Amniotic stem cell (primary cell): ENCODE measurements at regions not wholly inside any gene's neighbourhood (a gene's known extent, or its start where the extent isn't known, plus 50 kb on each side); places are given as distances from the start of the nearest gene placed in this dataset.

Experiments used
- DNase-seq: peaks from one replicate; lab custom pipeline; 2025; lab: John Stamatoyannopoulos, UW

- DNase-seq, result no peak
Observed at GRCh38 chr18:29547626-29548025, 1370.7 kb upstream of the CDH2 start.

GRCh38 chr18:29540548-29540947 is 1363.6 kb upstream of the CDH2 start:
- no peak for DNase-seq

GRCh38 chr18:29531746-29532145 is 1354.8 kb upstream of the CDH2 start:
- DNase-seq, result no peak

DNA sequence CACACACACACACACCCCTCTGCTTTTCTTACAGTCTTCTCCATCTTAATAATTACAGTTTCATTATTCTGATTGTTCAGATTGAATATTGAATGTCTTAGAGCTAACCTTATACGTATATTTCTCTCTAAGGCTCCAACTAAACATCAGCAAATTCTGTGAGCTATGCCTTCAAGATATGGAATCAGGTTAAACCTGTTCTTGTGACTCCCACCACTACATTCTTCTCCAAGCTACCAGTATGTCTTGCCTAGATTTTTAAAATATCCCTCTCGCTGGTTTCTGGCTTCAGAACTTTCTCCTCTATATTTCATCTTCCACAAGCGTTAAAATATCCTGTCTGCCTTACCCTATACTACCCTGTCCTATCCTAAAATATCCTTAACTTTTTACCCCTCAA is 1346.4 kb upstream of the CDH2 start:
- DNase-seq, result no peak

DNA sequence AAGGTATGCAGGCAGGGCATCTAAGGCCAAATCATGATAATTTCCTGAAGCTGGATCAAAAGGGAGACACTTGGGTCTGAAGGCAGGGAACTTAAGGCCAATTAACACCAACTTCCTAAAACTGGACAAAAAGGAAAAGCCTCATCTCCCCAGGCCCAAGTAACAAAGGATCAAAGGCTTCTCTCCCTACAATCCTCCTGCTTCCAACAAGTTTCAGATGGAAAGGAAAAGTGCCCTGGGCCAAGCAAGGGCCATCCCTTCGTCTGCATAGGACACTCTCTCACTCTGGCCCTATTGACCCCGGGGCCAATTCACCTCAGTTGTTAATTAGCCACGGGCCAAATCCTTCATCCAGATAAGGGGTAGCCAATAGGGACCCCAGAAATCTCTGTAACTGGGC is 1335.8 kb upstream of the CDH2 start:
- no peak for DNase-seq

GRCh38 chr18:29512203-29512602 is 1335.3 kb upstream of the CDH2 start:
- no peak for DNase-seq

GRCh38 chr18:29501952-29502351 is 1325.0 kb upstream of the CDH2 start:
- no peak for DNase-seq

DNA sequence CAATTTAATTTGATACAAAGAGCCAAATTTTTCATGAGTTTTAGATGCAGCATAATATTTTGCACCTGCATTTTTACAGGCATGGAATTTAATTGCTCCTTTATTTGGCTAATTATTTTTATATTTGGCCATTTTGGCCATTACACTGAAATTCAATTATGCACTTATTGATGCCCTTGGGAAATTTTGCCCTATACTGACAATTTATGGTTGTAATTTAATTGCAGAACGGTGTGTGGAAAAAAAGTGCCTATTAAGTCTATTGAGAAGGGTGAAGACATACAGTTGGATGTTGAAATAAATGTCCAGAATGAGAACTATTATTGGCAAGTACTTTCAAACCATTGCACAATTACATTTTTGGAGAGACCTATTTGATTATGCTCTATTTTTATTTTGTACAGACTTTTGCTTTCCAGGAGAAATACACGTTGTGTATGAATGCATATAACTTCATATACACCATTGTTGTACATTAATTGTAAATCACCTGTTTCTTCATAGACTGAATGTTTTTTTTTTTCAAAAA is 1319.3 kb upstream of the CDH2 start:
- DNase-seq, result no peak

DNA sequence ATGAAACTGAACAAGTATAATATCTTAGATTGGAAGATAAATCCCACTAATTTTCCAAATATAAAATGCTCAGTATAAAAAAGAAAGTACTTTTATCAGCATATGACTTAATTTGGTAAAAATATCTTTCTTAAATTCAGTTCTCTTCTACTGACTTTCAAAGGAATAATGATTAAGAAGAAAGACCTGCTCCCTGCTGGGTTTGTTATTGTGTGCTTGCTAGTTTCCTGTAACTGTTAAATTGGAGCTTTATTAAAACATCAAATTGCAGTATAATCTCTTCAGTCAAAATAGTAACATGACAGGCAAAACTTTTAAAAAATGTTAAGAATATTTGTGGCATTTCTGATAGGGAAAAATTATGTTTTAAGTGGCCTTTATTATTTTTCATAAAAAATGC is 1317.4 kb upstream of the CDH2 start:
- no peak for DNase-seq

DNA sequence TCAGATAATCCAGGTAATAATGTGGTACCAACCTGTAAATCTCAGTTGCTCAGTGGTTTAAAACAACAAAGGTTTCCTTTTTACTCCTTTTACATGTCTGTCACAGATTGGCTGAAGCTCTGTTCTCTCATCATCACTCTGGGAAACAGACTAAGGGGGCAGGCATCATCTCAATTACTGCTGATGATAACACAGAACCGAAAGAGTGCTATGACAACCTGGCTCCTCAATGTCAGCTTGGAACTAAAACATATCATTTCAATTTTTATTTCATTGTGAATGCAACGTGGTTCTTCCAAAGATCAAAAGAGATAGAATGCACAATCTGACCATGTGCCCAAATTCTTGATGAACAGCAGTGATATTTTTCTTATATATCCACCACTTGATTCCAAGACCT is 1315.0 kb upstream of the CDH2 start:
- no peak for DNase-seq

DNA sequence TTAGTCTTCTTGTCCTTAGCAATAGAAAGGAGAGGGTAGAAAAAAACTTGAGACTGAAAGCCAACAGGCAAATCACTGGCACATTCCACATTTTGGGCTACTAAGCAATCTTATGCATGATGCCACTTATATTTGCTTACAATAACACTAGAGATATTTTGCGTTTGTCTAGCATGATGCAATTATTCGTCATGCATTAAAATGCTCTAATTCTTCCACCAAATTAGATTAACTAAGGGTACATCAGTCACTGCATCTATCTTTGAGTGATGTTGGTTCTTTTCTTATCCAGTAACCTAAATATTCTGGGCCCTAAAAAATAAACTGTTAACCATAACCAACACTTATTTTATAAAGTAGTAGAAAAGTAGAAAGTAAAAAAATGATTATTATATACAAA is 1311.7 kb upstream of the CDH2 start:
- DNase-seq, result no peak

- DNase-seq, result no peak
Observed at GRCh38 chr18:29465526-29465925, 1288.6 kb upstream of the CDH2 start.

DNA sequence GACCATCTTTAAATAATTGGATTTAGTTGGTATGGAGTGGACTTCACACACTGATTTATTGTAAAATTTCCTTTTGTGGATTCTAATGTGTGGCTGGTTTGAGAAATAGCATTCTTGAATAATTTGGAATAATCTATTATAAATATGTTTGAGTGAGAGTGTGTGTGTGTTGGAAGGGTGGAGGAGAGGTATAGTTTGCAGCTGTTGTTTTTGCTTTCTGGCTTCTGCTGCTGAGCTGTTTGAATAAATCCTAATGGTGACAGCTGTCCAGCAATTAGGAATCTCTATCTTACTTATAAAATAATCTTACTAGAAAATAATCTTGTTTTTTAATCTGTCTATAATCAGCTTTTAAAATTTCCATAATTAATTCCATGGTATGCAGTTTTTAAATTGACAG is 1283.0 kb upstream of the CDH2 start:
- DNase-seq, result no peak

DNA sequence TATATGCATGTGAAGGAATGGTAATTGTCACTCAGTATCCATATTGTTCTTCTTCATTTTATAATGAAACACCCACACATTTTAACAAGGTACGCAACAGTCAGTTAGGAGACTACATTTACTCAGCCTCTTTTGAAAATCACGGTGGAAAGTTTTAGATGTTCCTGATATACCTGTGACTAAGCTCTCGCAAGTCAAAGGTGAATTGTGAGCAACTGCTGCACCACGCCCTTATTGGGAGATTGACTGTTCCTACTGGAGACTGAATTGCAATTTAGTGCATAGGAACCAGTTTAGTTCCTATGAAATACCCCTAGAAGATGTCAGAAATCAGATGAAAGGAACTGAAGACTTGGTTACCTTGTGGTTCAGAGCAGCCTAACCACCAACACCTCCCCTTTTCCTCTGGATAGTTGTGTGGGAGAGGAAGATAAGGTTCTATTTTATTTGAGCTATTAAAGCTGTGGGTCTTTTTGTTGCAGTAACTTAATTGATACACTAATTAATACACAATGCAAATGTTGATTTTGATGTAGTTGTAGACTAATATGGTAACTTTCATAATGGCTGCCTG is 1280.5 kb upstream of the CDH2 start:
- no peak for DNase-seq

DNA sequence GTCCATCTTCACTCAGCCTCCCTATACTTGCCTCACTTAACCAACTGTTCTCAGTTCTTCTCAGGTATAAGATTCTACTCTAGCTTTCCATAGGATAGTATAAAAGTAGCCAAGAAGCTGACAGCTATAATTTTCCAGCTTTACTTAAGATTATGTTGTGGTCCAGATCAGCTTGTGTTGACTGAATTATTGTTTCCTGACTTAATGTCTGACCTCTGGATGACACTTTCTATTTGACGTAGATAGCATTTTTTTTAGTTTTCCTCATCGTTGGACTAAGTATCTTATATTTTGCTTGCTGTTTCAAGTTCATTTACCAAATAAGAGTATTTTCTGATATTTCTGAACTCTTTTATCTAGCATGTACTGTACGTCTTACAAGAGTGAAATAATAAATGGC is 1272.5 kb upstream of the CDH2 start:
- DNase-seq, result no peak

GRCh38 chr18:29439398-29439797 is 1262.5 kb upstream of the CDH2 start:
- no peak for DNase-seq

GRCh38 chr18:29436459-29436858 is 1259.5 kb upstream of the CDH2 start:
- no peak for DNase-seq

GRCh38 chr18:29434650-29435049 is 1257.7 kb upstream of the CDH2 start:
- no peak for DNase-seq

- no peak for DNase-seq
Observed at GRCh38 chr18:29430416-29430815, 1253.5 kb upstream of the CDH2 start.

- no peak for DNase-seq
Observed at GRCh38 chr18:29418136-29418535, 1241.2 kb upstream of the CDH2 start.

DNA sequence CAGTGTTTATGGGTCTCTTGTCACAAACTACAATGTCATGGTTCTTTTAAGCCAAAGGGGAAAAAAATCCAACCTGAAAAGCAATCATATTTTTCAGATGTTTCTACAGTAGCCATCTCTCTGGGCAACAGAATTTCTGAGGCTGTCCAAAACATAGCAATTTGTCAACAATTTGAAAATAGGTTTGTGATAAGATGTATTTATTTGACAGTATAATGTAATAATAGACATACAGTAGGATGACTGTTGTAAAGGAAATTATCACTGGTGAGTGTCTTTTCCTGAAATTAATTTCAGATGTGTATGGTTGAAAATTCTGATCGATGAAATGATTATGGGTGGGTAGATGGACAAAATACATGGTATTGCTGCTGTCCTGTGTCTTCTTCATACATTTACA is 1230.1 kb upstream of the CDH2 start:
- no peak for DNase-seq

GRCh38 chr18:29397536-29397935 is 1220.6 kb upstream of the CDH2 start:
- no peak for DNase-seq

DNA sequence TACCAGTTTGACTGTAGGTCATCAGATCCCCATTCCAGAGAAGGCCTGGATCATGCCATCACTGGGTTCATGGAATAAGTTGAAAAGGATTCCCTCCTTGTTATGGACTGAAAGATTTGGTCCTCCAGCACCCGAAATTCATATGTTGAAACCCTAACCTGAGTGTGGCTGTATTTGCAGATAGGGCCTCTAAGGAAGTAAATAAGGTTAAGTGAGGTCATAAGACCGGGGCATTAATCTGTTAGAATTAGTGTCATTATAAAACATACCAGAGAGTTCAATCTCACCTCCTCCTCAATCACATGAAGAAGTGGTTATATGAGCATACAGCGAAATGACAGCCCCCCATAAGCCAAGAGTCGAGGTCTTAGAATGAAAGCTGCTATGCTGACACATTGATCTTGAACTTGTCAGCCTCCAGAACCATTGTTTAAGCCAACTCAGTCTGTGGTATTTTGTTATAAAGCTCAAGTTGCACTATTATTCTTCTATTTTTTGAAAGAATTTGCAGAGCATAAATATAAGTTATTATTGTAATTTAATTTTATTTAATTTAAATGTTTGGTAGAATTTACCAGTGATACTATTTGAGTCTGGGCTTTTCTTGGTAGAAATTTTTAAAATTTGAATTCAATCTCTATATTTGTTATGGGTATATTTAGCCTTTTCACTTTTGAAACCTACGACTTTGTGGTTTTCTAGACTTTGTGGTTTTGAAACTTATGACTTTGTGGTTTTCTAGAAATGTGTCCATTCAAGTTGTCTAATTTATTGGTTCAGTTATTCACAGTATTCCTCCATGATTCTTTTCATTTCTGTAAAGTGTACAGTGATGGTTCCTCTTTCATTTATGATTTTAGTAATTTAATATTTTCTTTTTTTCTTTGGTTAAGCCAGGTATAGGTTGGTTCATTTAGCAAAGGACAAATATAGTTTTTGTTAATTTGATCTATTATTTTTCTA is 1206.7 kb upstream of the CDH2 start:
- DNase-seq, result no peak
